HG03159 (cell line): ENCODE measurements at regions not wholly inside any gene's neighbourhood (a gene's known extent, or its start where the extent isn't known, plus 50 kb on each side); places are given as distances from the start of the nearest gene placed in this dataset.
A peak's percentile ranks its signal among the peaks of the same experiment; 100 is the strongest.

ENCODE experiments used
- ATAC-seq: cut with Tn5 transposase; IDR thresholded peaks from one replicate; pipeline ENCODE4 v1.9.1; 2021; ENCODE audit warnings: mild to moderate bottlenecking, moderate library complexity; ENCODE audit not compliant: unreplicated experiment

DNA sequence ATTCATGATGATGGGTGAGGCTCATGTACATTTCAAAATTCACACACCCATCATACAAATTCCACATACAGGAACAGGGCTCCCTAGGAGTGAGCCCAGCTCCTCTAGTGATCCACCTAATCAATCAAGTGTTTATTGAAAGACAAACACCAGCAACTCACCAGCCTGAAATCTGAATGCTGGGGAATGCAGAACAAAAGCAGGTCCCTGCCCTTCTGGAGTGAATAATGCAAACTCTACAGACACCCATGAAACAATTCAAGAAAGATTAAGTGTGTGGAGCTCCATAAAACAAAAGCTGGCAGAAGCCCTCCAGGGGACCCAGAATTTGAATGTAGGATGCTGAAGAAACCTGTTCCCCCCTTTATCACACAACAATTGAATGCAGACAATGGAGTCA is 396.7 kb upstream of the JARID2 start:
- no peak for ATAC-seq

DNA sequence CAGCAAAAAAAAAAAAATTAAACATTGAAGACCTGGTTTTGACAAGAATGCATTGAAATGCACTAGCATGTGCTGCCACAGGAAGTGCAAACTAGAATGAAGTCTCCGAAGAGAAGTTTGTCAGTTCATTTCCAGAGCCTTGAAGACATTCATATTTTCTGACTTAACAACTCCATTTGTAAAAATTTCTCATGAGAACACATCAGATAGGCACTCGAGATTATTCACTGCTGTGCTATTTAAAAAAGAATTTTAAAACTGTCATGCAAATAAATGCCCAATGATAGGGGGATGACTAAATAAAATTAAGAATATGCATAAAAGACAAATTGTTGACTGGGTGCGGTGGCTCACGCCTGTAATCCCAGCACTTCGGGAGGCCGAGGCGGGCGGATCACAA is 394.6 kb upstream of the JARID2 start:
- no peak for ATAC-seq

DNA sequence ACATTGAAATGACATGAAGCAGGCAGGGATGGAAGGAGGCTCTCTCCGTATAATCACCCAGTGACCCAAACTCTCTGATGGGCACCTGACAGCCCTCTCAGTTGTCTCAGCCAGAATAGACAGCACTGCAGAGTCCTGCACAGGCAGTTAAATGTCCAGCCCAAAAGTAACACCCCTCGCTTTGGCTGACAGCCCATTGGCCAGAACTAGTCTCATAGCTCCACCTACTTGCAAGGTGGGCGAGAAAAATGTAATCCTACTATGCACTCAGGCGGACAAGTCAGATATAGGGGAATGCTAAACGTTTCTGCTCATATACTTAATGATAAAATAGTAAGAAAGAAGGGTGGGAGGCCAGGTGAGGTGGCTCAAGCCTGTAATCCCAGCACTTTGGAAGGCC is 393.5 kb upstream of the JARID2 start:
- no peak for ATAC-seq

DNA sequence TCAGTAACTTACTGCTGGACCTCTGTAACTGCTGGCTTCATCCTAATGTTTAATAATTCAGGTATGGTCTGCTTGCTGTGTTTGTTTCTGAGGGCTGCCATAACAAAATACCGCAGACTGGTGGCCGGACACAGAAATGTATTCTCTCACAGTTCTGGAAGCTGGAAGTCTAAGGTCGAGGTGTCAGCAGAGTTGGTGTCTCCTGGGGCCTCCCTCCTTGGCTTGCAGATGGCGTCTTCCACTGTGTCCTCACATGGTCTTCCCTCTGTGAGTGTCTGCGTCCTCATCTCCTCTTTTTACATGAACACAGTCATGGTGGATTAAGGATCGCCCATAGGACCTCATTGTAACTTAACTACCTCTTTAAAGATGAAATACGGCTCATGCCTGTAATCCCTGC is 389.7 kb upstream of the JARID2 start:
- no peak for ATAC-seq

DNA sequence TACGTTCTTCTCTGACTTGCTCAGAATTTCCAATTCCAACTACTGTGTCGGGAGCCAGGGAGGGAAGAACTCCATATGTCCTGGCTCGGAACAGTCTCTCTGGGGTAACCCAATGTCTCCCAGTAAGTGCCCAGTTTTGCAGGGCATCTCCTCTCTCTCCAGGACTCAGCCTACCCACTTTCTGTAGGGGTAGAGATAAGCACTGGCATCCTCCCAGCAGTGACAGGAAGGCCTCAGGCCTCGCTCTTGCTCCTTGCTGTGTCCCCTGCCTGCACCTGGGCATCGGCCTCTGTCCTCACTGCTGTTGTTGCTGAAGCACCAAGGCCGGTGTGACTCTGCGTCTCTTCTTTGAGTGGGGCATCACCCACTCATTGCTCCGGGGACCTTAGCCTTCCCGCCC is 388.9 kb upstream of the JARID2 start:
- no peak for ATAC-seq

DNA sequence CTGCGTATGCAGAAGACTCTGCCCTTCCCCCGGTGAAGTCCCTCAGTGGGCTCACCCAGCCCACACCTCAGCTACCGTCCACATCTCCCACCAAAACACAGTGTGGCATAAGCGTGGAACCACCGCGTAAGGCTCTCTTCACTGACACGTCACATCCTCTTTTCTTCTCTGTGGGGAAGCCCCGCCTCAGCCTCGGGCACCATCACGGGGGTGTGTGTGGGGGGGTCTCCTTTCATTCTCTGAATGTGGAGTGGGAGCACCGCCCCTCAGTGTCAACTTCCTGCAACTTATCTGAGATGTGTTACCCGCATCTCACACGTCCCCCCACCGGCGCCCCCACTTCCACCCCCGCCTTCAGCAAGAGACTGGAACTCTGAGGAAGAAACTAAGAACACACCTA is 388.4 kb upstream of the JARID2 start:
- ATAC-seq, result no peak

DNA sequence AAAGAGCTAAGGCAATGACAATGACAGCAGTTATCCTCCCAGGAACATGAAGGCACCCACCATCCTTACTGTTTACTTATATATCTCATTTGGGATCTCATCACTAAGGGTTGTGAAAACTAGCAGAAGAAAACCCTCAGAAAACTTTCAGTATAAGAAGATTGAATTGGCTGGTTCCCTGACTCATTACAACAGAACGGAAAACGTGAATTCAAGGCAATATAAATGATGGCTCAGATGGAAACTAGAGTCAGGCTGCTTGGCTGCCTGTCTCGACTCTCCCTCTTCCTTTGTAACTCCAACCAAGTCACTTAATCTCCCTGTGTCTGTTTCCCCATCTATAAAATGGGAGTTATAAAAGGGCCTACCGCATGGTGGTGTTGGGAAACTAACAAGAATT is 387.1 kb upstream of the JARID2 start:
- no peak for ATAC-seq

DNA sequence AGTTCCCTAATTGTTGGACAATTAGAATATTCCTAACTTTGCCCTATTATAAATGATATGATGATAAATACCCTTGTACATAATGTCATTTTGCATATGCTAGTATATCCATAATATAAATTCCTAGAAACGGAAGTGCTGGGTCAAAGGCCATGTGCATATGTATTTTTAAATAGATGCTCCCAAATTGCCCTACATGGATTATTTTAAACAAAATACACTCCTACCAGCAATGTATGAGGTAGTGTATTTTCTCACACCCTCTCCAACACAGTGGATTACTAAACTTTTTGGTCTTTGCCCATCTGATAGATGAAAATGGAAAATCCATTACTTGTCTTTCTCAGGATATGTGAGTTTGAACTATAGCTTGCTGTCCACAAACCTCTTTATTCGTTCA is 385.1 kb upstream of the JARID2 start:
- no peak for ATAC-seq

DNA sequence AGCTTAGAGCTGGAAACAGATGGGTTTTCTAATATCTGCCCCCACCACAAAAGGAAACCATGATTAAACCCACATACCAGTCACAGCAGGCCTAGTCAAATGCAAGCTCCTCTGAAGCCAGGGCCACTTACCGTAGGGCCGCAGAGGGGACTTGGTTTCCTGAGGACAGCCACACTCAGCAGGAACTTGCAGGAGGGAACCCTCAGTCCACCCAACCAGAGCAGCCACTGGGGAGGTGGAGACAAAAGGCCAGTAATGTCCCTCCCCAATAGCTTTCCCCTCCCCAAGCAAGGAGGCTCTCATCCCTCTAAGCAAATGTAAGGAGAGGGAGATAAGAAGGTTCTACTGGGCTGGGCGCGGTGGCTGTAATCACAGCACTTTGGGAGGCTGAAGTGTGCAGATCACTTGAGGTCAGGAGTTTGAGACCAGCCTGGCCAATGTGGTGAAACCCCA is 384.4 kb upstream of the JARID2 start:
- no peak for ATAC-seq

DNA sequence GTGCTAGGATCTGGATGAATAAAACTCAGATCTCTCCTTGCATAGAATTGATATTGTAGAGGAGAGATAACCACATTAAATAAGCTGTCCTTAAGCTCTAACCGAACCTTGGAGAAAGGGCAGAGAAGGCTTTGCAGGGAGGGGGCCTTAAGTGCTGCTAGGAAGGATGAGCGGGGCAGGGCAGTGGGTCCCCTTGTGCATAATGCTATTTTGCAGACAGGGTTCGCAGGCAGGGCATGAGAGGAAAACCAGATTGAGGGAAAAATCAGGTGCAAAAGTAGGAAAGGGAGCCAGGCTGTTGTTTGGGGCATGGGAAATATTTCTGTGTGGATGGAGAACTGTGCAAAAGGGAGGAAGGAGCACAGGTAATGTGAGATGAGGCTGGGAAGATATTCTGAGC is 383.0 kb upstream of the JARID2 start:
- no peak for ATAC-seq

DNA sequence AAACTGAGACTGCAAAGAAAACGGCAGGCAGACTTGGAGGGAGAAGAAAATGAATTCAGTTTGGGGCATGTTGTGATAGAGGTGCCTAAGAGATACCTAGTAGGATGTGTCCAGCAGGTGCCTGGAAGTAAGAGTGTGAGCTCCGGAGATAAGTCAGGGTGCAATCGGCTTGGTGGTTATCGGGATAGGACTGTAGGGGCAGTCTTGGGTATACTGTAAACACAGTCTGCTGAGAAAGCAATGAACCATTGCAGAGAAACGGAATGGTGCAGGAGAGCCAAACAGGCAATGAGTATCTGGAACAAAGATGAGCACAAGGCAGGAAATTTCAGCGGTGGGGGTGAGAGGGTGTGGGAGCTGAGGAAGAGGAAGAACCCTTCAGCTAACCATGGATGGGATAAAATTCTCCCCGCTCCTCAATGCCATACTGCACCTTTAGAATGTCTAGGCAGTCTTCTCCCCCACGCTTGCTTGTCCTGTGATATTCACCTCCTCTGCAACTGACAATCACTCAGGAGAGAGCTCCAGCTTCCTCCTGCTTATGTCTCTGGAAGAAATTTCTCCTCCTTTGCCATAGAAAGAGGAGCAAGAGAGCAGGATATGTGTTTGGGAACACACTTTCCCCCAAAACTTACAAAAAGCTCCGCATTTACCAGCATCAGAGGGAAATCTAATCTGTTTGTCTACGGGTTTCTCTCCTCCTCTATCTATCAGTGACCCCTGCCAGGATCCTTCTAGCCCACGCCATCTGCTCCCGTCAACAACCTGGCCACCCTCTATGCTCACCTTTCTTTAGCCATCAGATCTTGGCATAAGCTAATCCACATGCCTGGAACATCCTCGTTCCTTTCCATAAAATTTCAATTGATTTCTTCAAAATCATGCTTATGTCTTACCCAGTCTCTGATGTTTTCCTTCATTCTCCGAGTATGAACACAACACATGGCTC is 381.7 kb upstream of the JARID2 start:
- ATAC-seq, result no peak

DNA sequence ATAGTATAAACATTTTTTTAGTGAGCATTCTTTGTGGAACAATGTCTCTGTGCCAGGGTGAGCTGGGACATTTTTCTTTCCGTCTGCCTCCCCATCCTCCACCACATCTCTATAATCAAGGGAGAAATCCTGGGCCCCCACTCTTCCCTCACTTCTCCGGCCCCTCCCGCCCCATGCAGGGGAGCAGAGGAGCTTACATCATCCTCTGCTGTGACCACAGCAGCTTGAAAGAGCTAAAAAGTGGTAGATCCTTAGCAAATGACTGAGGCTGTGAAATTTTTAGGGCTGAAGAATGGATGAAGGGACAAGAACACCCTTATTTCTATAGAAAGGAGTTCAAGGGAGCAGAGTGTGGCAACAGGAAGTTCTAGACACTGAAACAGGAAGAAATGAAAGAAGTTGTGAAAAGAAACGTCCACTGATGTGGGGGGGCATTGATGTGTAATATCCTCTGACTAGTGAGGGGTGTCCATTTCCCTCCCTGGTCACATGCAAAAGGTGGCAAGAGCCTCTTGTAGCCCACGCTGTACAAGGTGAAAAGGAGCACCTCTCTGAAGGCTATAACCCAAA is 380.3 kb upstream of the JARID2 start:
- ATAC-seq, result no peak

DNA sequence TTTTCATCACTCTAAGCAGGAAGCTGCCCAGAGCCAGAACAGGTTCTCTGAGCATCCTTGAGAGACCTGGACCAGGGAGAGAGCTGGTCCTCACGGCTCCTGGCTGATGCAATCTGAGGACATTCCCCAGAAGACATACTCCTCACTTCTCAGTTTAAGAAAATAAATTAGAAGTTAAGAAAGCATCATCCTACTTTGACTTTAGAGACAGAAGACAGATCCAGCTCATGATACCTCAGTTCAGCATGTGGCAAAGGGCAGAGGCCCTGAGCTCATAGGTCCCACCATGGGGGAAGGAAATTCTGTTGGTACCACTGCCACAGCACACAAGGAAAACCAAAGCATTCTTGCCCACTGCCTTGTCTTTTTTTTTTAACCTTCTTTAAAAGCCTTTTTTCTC is 378.1 kb upstream of the JARID2 start:
- no peak for ATAC-seq

DNA sequence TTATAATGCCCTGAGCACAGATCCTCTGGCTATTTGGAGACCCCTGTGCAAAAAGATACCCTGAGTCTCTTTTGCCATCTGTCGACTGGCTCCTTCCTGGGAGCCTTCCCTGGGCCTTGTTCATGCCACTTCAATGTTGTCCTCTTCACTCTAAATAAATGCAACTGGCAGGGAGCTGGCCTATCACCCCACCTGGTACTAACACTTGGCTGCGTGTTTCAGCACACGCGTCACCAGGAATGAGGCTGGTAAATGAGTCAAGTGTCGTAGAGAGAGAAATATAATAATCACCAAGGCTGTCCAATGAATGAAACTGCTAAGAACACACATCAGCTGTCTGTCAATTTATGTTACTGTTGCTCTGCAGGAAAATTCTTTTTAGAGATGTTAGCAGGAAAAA is 374.6 kb upstream of the JARID2 start:
- no peak for ATAC-seq

DNA sequence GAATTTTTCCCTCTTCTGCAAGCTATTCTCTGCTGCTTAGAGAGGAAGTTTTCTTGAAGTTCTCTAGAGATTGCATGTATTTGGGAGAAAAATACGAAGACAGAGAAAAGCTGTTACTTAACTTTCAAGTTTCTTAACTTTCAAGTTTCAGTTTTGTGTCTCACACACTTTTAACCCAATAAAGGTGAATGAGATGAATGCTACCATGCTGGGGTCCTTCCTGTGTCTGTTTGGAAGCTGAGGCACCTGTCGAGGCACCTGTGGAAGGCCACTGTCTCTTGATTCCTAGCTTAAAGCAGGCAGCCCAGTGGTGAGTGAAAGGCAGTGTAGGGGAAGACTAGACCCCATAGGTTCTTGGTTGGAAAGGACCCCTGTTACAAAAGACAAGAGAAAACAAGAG is 372.8 kb upstream of the JARID2 start:
- no peak for ATAC-seq

DNA sequence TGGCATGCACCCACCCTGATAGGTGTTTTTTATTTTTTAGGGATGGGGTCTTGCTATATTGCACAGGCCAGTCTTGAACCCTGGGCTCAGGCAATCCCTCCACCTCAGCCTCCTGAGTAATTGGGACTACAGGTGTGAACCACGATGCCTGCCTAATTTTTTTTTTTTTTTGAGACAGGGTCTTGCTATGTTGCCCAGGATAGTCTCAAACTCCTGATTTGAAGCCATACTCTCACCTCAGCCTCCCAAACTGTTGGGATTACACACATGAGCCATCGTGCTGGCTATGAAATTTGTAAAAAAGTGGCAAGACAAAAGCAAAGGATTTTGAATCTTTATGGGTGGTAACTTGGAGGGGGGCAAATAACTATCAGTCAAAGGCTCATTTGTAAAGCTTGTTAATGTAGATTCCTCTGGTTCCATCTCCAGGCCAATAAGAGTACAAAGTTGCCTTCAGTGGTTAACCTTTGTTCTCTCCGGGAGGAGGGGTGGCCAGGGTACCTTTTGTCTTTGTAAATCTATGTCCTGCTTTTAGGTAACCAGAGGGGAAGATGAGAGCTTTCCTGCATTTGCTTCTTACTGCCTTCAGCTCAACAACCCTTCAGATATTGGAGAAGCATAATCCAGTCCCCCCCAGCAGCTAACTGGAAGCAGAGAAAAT is 372.0 kb upstream of the JARID2 start:
- no peak for ATAC-seq

DNA sequence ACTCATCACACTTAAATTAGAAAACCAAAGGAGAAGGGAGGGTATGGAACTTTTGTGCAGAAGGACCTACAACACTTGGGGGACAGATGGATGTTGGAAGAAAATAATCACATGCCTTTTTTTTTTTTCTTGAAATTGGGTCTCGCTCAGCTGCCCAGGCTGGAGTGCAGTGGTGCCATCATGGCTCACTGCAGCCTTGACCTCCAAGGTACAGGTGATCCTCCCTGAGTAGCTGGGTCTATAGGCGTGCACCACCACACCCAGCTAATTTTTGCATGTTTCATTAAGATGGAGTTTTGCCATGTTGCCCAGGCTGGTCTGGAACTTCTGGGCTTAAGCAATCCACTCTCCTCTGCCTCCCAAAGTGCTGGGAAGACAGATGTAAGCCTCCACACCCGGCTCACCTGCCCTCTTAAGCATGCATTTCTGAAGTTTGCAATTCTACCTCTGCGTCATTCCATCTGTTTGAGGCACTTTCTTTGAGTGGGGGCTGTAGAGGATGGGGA is 370.8 kb upstream of the JARID2 start:
- ATAC-seq, result no peak

DNA sequence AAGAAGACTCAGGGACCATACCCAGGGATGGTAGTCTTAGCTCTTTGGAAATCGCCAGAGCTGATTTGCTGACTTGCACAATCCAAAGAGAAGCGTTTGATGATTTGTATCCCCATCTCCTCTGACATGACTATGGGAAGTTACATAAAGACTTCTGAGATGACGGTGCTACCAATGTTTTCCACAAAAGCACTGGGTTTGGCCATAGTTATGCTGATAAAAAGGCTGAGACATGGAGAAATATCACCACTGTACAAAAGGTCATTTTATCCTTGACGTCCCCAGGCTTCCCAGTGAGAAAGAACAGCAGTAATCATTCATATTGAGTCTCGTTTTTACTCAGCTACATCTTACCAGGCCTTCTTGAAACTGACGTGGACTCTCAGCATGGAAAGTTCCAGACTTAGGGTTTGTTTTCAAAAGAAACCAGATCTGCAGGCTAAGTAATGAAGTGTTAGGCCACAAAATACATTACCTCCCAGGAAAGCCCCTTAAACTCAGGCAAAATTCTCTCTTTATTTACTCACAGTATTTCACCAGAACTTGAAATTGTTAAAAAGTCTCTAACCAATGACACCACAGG is 370.3 kb upstream of the JARID2 start:
- ATAC-seq, result peak; percentile 44

DNA sequence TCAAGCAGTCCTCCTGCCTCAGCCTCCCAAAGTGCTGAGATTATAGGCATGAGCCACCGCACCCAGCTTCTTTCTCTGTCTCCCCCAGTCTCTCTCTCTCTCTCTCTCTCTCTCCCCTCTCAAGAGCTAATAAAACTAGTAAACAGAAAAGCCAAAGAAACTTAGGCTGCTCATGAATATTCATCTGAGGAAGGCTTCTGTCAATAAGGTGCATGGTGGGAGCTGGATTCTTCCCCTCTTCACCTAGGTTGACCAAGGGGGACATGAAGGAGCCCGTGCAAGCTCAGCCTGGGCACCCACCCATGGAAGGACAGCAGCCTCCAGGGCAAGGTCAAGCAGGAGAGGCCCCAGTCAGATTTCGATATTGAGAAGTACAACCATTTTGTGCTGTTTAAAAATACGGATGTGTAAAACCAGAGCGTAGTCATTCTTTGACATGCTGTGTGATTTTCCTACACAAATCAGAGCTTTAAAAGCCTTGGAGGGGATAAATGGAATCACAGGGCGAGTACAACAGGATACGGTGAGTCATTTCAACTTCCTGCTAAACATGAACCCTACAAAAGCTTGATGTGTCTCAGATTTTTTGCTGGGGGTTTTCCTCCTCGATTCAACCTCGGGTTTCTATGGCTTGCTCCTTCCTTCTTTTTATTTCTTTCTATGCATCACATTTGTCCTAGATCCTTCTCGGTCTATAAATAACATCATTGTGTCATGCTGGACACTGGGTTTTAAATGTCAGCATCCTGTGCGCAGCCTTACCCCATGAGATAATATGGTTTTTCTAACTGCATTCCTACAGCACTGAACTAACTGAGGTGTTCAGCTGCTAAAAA is 368.9 kb upstream of the JARID2 start:
- ATAC-seq, result peak; percentile 47

DNA sequence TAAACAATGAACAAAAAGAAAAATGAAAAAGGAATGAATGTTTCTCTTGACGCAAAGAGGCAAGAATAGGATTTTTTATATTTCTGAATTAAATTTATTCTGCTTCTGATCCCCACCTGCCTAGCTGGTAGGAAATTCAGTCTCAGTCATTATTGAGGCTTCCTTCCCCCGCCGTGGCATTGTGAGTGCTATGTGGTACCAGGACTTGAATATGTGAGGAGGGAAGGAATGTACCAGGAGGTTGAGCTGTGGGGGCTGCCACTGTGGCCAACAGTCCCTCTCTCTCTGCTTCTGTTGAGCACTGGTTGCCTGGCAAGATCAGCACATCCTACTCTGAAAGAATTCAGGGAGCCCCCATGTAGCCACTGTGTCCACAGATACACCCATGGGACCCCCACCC is 368.1 kb upstream of the JARID2 start:
- no peak for ATAC-seq

DNA sequence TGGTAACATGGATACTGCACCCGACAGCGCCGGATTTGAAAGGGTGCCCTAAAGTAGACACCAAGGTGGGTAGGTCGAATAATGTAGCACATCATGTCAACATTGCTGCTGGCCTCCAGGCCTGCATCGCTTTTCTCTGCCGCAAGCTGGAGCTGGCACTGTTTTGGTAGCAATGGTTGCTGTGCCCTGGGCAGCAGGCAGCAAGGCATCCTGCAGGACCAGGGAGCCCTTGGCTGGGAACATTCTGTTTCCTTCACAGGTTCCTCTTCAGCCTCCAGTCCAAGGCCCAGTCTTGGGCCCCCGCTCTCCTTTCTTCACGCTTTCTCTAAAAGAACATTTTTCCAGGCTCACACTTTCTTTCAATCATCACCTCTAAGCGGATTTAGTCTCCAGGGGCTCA is 365.8 kb upstream of the JARID2 start:
- ATAC-seq, result no peak
